Gastroesophageal sphincter (tissue), 3 donors: ENCODE measurements at regions not wholly inside any gene's neighbourhood (a gene's known extent, or its start where the extent isn't known, plus 50 kb on each side); places are given as distances from the start of the nearest gene placed in this dataset.

ENCODE experiments used
- POLR2A ChIP-seq, 2 donors: fragments of 450-650 bp; IDR thresholded peaks; one replicate each; pipeline ENCODE4 v1.6.1; 2017; ENCODE audit warnings: antibody characterized with exemption in 2 of 2, mild to moderate bottlenecking in 2 of 2, moderate library complexity in 1 of 2
- POLR2AphosphoS5 ChIP-seq: sonication (generic); formaldehyde crosslinking; IDR thresholded peaks from one replicate; pipeline ENCODE4 v1.6.1; 2017; ENCODE audit warnings: antibody characterized with exemption
- TF ChIP-seq, protein P1 (sequence below), 4 experiments: fragments of 200-600 bp in 2 of 4; fragments of 450-650 bp in 2 of 4; sonication (generic) in 1 of 4; IDR thresholded peaks; one replicate each; pipeline ENCODE4 v1.5.1; 2017 to 2019; ENCODE audit warnings: antibody characterized with exemption in 4 of 4, mild to moderate bottlenecking in 2 of 4, moderate library complexity in 2 of 4

DNA sequence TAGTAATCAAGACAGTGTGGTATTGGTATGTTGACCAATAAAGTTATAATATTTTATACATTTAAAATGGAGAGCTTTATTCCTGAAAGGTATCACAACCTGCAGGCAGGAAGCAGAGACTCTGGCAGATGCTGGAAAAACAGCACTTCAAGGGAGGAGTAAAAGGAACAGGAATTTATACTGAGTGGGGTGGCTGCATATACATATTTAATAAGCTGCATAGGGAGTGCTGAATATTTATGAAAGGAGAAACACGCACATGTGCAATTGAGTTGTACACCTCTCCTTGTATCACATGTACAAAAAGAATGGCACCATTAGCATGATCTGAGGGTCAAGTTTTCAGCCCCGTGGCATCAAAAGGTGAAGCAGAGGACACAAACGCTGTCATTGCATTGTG, 104.9 kb upstream of the PAXBP1 start:
- TF ChIP-seq, protein P1, sequence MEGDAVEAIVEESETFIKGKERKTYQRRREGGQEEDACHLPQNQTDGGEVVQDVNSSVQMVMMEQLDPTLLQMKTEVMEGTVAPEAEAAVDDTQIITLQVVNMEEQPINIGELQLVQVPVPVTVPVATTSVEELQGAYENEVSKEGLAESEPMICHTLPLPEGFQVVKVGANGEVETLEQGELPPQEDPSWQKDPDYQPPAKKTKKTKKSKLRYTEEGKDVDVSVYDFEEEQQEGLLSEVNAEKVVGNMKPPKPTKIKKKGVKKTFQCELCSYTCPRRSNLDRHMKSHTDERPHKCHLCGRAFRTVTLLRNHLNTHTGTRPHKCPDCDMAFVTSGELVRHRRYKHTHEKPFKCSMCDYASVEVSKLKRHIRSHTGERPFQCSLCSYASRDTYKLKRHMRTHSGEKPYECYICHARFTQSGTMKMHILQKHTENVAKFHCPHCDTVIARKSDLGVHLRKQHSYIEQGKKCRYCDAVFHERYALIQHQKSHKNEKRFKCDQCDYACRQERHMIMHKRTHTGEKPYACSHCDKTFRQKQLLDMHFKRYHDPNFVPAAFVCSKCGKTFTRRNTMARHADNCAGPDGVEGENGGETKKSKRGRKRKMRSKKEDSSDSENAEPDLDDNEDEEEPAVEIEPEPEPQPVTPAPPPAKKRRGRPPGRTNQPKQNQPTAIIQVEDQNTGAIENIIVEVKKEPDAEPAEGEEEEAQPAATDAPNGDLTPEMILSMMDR (IDR thresholded peaks at IDR 0.05), result no peak
- no peak for TF ChIP-seq POLR2A (IDR thresholded peaks at IDR 0.05)
- TF ChIP-seq POLR2AphosphoS5, result no peak
